SK-N-SH (cell line): ENCODE measurements at regions not wholly inside any gene's neighbourhood (a gene's known extent, or its start where the extent isn't known, plus 50 kb on each side); places are given as distances from the start of the nearest gene placed in this dataset.

Source experiments
- CTCF ChIA-PET: fragments of 300-600, 350-600 bp; formaldehyde crosslinking; extraction: SDS; loops from one replicate; lab custom pipeline; 2021; lab: Yijun Ruan, JAX
- POLR2A ChIA-PET: fragments of 350-600 bp; sonication (Branson Sonifier 250); formaldehyde crosslinking; extraction: SDS; loops from one replicate; lab custom pipeline; 2020; ENCODE audit warnings: antibody characterized with exemption, inconsistent platforms; lab: Yijun Ruan, JAX
- DNase-seq: peaks from one replicate; pipeline ENCODE4 v3.0.0; 2012
- H2AFZ ChIP-seq: fragments of 200-600 bp; sonication (generic); 2 replicates; pipeline ENCODE4 v1.8.1; 2016; ENCODE audit warnings: antibody characterized with exemption, mild to moderate bottlenecking, low read depth
- H3F3A ChIP-seq: fragments of 200-600 bp; sonication (generic); replicated peaks from 2 replicates; pipeline ENCODE3; 2016; ENCODE audit warnings: antibody characterized with exemption, mild to moderate bottlenecking; ENCODE audit not compliant: insufficient read depth
- H3K27ac ChIP-seq, 2 experiments: fragments of 200-500 bp in 1 of 2; fragments of 200-600 bp in 1 of 2; sonication (Bioruptor generic) in 1 of 2; sonication (generic), shearing (Covaris generic) in 1 of 2; 2 replicates each; pipeline versions ENCODE4 v1.5.1 to v1.6.1; 2014 to 2016; ENCODE audit warnings: low read depth in 2 of 2, inconsistent platforms in 1 of 2, low read length in 1 of 2, mild to moderate bottlenecking in 1 of 2, mixed read lengths in 1 of 2
- H3K27me3 ChIP-seq: fragments of 200-600 bp; sonication (generic), shearing (Covaris generic); 2 replicates; pipeline ENCODE4 v1.6.1; 2016; ENCODE audit warnings: mixed run types; ENCODE audit not compliant: insufficient read depth
- H3K36me3 ChIP-seq, 2 experiments: fragments of 200-500 bp in 1 of 2; fragments of 200-600 bp in 1 of 2; sonication (Bioruptor generic) in 1 of 2; sonication (generic) in 1 of 2; replicated peaks in 1 of 2; 2 replicates each; pipeline versions ENCODE3 to v1.5.1; 2014 to 2016; ENCODE audit warnings: low read length in 1 of 2, mild to moderate bottlenecking in 1 of 2; ENCODE audit not compliant: insufficient read depth in 2 of 2, control insufficient read depth in 1 of 2
- H3K4me1 ChIP-seq, 2 experiments: fragments of 200-500 bp in 1 of 2; fragments of 200-600 bp in 1 of 2; sonication (Bioruptor generic) in 1 of 2; sonication (generic), shearing (Covaris generic) in 1 of 2; 2 replicates each; pipeline versions ENCODE4 v1.5.1 to v1.6.1; 2014 to 2016; ENCODE audit warnings: low read depth in 1 of 2, low read length in 1 of 2, mixed run types in 1 of 2; ENCODE audit not compliant: insufficient read depth in 2 of 2, control insufficient read depth in 1 of 2
- H3K4me2 ChIP-seq: fragments of 200-600 bp; sonication (generic), shearing (Covaris generic); 2 replicates; pipeline ENCODE4 v1.6.1; 2017; ENCODE audit warnings: mixed run types
- H3K4me3 ChIP-seq, 2 experiments: fragments of 200-500 bp in 1 of 2; fragments of 200-600 bp in 1 of 2; sonication (Bioruptor generic) in 1 of 2; sonication (generic), shearing (Covaris generic) in 1 of 2; 2 replicates each; pipeline versions ENCODE4 v1.5.1 to v1.8.1; 2014 to 2016; ENCODE audit warnings: low read depth in 2 of 2, inconsistent platforms in 1 of 2, low read length in 1 of 2, mild to moderate bottlenecking in 1 of 2, mixed read lengths in 1 of 2, moderate library complexity in 1 of 2
- H3K79me2 ChIP-seq: fragments of 200-600 bp; sonication (generic); 2 replicates; pipeline ENCODE4 v1.8.1; 2017; ENCODE audit warnings: mild to moderate bottlenecking; ENCODE audit not compliant: insufficient read depth
- H3K9ac ChIP-seq: fragments of 200-600 bp; sonication (generic); 2 replicates; pipeline ENCODE4 v1.6.1; 2017; ENCODE audit warnings: mixed run types
- H3K9me2 ChIP-seq: fragments of 200-600 bp; sonication (generic); 2 replicates; pipeline ENCODE4 v1.6.1; 2017; ENCODE audit warnings: mixed run types
- H3K9me3 ChIP-seq: fragments of 200-600 bp; sonication (generic); 2 replicates; pipeline ENCODE4 v1.6.1; 2017; ENCODE audit warnings: mixed run types, mild to moderate bottlenecking, moderate library complexity
- H4K20me1 ChIP-seq: fragments of 200-600 bp; sonication (generic); 2 replicates; pipeline ENCODE4 v1.6.1; 2017; ENCODE audit warnings: mild to moderate bottlenecking, mixed run types; ENCODE audit not compliant: insufficient read depth
- FOXJ3 ChIP-seq: sonication (generic); formaldehyde crosslinking; IDR thresholded peaks from 2 replicates; pipeline ENCODE4 v1.5.1; 2020; ENCODE audit warnings: mild to moderate bottlenecking, missing genetic modification reagents
- MXI1 ChIP-seq: IDR thresholded peaks from 2 replicates; pipeline ENCODE4 v1.6.1; 2012; ENCODE audit warnings: mild to moderate bottlenecking, low read depth, low read length, improper control_type of control experiment
- NRF1 ChIP-seq: IDR thresholded peaks from 2 replicates; pipeline ENCODE4 v1.6.1; 2012; ENCODE audit warnings: low read depth, mild to moderate bottlenecking, low read length
- RAD21 ChIP-seq: IDR thresholded peaks from 2 replicates; pipeline ENCODE4 v1.6.1; 2012; ENCODE audit warnings: mild to moderate bottlenecking, low read length
- RCOR1 ChIP-seq: fragments of 150-350 bp; IDR thresholded peaks from 2 replicates; pipeline ENCODE4 v1.6.1; 2017; ENCODE audit warnings: antibody characterized with exemption, low read length
- REST ChIP-seq: IDR thresholded peaks from 2 replicates; pipeline ENCODE4 v1.6.1; 2012; ENCODE audit warnings: mild to moderate bottlenecking, low read depth, low read length, moderate library complexity
- RXRA ChIP-seq: IDR thresholded peaks from 2 replicates; pipeline ENCODE4 v1.4.0; 2012; ENCODE audit warnings: low read depth, mild to moderate bottlenecking, borderline replicate concordance
- SMC3 ChIP-seq: IDR thresholded peaks from 2 replicates; pipeline ENCODE4 v1.6.1; 2012; ENCODE audit warnings: low read depth, low read length, improper control_type of control experiment
- TAF1 ChIP-seq: IDR thresholded peaks from 2 replicates; pipeline ENCODE4 v1.6.1; 2012; ENCODE audit warnings: low read depth, mild to moderate bottlenecking, low read length, moderate library complexity, borderline replicate concordance
- TEAD4 ChIP-seq: IDR thresholded peaks from 2 replicates; pipeline ENCODE4 v1.4.0; 2012; ENCODE audit warnings: mild to moderate bottlenecking, borderline replicate concordance; ENCODE audit not compliant: insufficient read depth
- WGBS: methylation state at CpG from one replicate; pipeline ENCODE4 v1.1.6; 2017; ENCODE audit warnings: low lambda C conversion rate; 5-methylcytosine and 5-hydroxymethylcytosine counted together
- TF ChIP-seq, protein P1 (sequence below): fragments of 150-350 bp; IDR thresholded peaks from 2 replicates; pipeline ENCODE4 v1.6.1; 2016; ENCODE audit warnings: mild to moderate bottlenecking, low read depth, low read length
- TF ChIP-seq, protein P2 (sequence below): IDR thresholded peaks from 2 replicates; pipeline ENCODE4; 2012

GRCh38 chr16:80279656-80280055 is 261.1 kb upstream of the DYNLRB2 start:
- CTCF ChIA-PET = no interaction called here
- WGBS = 53% methylated on average over 4 of the region's 4 CpGs
- H3K9me2 ChIP-seq = no peaks in the 10 kb centered on the region
- H3K9ac ChIP-seq = no peak overlapping the region
- H2AFZ ChIP-seq = no peak overlapping the region
- DNase-seq = no peak
- H3K36me3 ChIP-seq = no peaks in the 10 kb centered on the region
- no peaks in the 10 kb centered on the region for H3F3A ChIP-seq
- POLR2A ChIA-PET = no interaction called here
- no peak overlapping the region for H3K4me3 ChIP-seq
- H3K79me2 ChIP-seq = no peaks in the 10 kb centered on the region
- TF ChIP-seq FOXJ3 (CRISPR knock-in tag) (no peak), TEAD4 (no peak), RAD21 (no peak), RCOR1 (no peak)
- TF ChIP-seq, all 33 proteins: peak for 0
- H3K27ac ChIP-seq = no peak overlapping the region
- no peaks in the 10 kb centered on the region for H3K4me1 ChIP-seq
- no peaks in the 10 kb centered on the region for H3K9me3 ChIP-seq
- H4K20me1 ChIP-seq = no peaks in the 10 kb centered on the region
- H3K4me2 ChIP-seq = no peak overlapping the region
- H3K27me3 ChIP-seq = no peaks in the 10 kb centered on the region

DNA sequence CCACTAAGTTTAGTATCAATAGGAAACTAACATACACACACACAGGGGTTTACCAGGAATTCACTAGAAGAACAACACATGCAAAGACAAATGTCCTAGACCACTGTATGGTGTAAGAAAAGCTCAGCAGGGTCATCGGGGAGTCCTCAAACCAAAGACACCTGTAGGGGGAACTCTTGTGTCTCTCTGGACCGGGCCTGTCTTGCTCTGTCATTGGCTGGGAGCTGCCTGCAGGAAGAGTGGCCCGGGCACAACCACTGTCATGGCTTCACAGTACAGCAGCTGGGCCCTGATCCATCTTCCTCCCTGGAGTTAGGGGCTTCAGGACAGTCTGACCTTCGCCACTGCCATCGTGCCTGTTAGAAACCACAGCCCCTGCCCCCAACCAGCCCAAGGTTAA is 263.6 kb upstream of the DYNLRB2 start:
- ChIA-PET POLR2A (no interaction called here), CTCF (no interaction called here)
- Histone ChIP-seq H4K20me1 (no peaks in the 10 kb centered on the region), H3K4me2 (no peak overlapping the region), H3K4me1 (no peaks in the 10 kb centered on the region), H3K9me2 (no peaks in the 10 kb centered on the region), H3K4me3 (no peak overlapping the region), H3K79me2 (no peaks in the 10 kb centered on the region), H3K27me3 (no peaks in the 10 kb centered on the region), H3K36me3 (no peaks in the 10 kb centered on the region), H3F3A (no peaks in the 10 kb centered on the region), H3K27ac (no peak overlapping the region), H2AFZ (no peak overlapping the region), H3K9me3 (no peaks in the 10 kb centered on the region), H3K9ac (no peak overlapping the region)
- TF ChIP-seq RXRA (no peak), FOXJ3 (CRISPR knock-in tag) (no peak), MXI1 (no peak), SMC3 (no peak), TAF1 (no peak), NRF1 (no peak), REST (no peak)
- TF ChIP-seq, protein P1, sequence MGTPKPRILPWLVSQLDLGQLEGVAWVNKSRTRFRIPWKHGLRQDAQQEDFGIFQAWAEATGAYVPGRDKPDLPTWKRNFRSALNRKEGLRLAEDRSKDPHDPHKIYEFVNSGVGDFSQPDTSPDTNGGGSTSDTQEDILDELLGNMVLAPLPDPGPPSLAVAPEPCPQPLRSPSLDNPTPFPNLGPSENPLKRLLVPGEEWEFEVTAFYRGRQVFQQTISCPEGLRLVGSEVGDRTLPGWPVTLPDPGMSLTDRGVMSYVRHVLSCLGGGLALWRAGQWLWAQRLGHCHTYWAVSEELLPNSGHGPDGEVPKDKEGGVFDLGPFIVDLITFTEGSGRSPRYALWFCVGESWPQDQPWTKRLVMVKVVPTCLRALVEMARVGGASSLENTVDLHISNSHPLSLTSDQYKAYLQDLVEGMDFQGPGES = no peak
- TF ChIP-seq, protein P2, sequence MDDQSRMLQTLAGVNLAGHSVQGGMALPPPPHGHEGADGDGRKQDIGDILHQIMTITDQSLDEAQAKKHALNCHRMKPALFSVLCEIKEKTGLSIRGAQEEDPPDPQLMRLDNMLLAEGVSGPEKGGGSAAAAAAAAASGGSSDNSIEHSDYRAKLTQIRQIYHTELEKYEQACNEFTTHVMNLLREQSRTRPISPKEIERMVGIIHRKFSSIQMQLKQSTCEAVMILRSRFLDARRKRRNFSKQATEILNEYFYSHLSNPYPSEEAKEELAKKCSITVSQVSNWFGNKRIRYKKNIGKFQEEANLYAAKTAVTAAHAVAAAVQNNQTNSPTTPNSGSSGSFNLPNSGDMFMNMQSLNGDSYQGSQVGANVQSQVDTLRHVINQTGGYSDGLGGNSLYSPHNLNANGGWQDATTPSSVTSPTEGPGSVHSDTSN = no peak
- DNase-seq = no peak
- WGBS = 39% methylated on average over 3 of the region's 5 CpGs
